ENCODE measurements at regions not wholly inside any gene's neighbourhood (a gene's known extent, or its start where the extent isn't known, plus 50 kb on each side); places are given as distances from the start of the nearest gene placed in this dataset.

DNA sequence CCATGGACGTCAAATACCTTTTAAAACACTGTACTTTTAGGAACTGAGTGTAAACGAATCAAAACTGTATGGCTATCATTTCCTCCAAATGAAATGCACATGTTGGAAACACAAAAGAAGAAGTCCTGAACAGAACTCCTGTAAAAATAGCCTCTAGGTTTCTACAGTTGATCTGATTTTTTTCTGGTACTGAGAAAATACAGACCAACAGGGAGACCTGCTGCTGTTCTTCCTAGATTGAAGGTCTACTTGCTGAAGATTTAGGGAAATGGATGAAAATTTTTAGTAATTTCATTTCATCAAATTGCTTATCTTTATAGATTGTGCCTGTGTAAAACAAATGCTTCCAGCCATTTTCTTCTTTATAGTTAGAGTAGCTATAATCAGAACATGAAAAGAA, 520.4 kb downstream of the SLITRK6 start:
- TF ChIP-seq, protein P1, sequence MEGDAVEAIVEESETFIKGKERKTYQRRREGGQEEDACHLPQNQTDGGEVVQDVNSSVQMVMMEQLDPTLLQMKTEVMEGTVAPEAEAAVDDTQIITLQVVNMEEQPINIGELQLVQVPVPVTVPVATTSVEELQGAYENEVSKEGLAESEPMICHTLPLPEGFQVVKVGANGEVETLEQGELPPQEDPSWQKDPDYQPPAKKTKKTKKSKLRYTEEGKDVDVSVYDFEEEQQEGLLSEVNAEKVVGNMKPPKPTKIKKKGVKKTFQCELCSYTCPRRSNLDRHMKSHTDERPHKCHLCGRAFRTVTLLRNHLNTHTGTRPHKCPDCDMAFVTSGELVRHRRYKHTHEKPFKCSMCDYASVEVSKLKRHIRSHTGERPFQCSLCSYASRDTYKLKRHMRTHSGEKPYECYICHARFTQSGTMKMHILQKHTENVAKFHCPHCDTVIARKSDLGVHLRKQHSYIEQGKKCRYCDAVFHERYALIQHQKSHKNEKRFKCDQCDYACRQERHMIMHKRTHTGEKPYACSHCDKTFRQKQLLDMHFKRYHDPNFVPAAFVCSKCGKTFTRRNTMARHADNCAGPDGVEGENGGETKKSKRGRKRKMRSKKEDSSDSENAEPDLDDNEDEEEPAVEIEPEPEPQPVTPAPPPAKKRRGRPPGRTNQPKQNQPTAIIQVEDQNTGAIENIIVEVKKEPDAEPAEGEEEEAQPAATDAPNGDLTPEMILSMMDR (conservative IDR thresholded peaks at IDR 0.05; ENCODE audit: low read length): no peak
- no peak for TF ChIP-seq EZH2phosphoT487 (IDR thresholded peaks at IDR 0.05; ENCODE audit: borderline replicate concordance)
